PC-9 (cell line): ENCODE measurements at regions not wholly inside any gene's neighbourhood (a gene's known extent, or its start where the extent isn't known, plus 50 kb on each side); places are given as distances from the start of the nearest gene placed in this dataset.

ENCODE experiments used
- CTCF ChIP-seq: fragments of 200-600 bp; sonication (generic); conservative IDR thresholded peaks from 2 replicates; pipeline ENCODE4 v1.6.1; 2017; ENCODE audit warnings: mixed run types, antibody characterized with exemption, mild to moderate bottlenecking, moderate library complexity
- EZH2 ChIP-seq: fragments of 200-600 bp; sonication (generic); IDR thresholded peaks from 2 replicates; pipeline ENCODE4 v1.8.0; 2017; ENCODE audit warnings: antibody characterized with exemption, low read depth

GRCh38 chr6:112595841-112596240 lies 248.7 kb downstream of the RFPL4B start:
- TF ChIP-seq CTCF = no peak
- no peak for TF ChIP-seq EZH2
